ENCODE measurements at regions not wholly inside any gene's neighbourhood (a gene's known extent, or its start where the extent isn't known, plus 50 kb on each side); places are given as distances from the start of the nearest gene placed in this dataset.
"Not testable (repeated sequence)": the region's sequence is repeated elsewhere in the genome, so short reads cannot be mapped to it uniquely, and the experiment has no call there.

- DNase-seq: no peak
Observed at GRCh38 chr10:31188792-31189406, 130.1 kb upstream of the ZEB1 start.

GRCh38 chr10:31190488-31190887, 128.5 kb upstream of the ZEB1 start:
- no peak for DNase-seq

- no peak for DNase-seq
Observed at GRCh38 chr10:31192475-31192874, 126.5 kb upstream of the ZEB1 start.

- DNase-seq: no peak
Observed at GRCh38 chr10:31194986-31195385, 124.0 kb upstream of the ZEB1 start.

- no peak for DNase-seq
Observed at GRCh38 chr10:31197886-31198285, 121.1 kb upstream of the ZEB1 start.

GRCh38 chr10:31204090-31204489, 114.9 kb upstream of the ZEB1 start:
- no peak for DNase-seq

GRCh38 chr10:31207636-31208035, 111.4 kb upstream of the ZEB1 start:
- no peak for DNase-seq

GRCh38 chr10:31209478-31209877, 109.5 kb upstream of the ZEB1 start:
- DNase-seq: no peak

- no peak for DNase-seq
Observed at GRCh38 chr10:31210190-31210589, 108.8 kb upstream of the ZEB1 start.

GRCh38 chr10:31213959-31214358, 105.1 kb upstream of the ZEB1 start:
- no peak for DNase-seq

- no peak for DNase-seq
Observed at GRCh38 chr10:31215052-31215451, 104.0 kb upstream of the ZEB1 start.

- no peak for DNase-seq
Observed at GRCh38 chr10:31219306-31219705, 99.7 kb upstream of the ZEB1 start.

- not testable (repeated sequence) for DNase-seq
Observed at GRCh38 chr10:31228780-31229179, 90.2 kb upstream of the ZEB1 start.

- DNase-seq: no peak
Observed at GRCh38 chr10:31239961-31240360, 79.1 kb upstream of the ZEB1 start.

- DNase-seq: no peak
Observed at GRCh38 chr10:31242902-31243301, 76.1 kb upstream of the ZEB1 start.

- not testable (repeated sequence) for DNase-seq
Observed at GRCh38 chr10:31251118-31251517, 67.9 kb upstream of the ZEB1 start.

- DNase-seq: no peak
Observed at GRCh38 chr10:31253237-31253636, 65.8 kb upstream of the ZEB1 start.

GRCh38 chr10:31261511-31262311, 57.3 kb upstream of the ZEB1 start:
- no peak for DNase-seq

GRCh38 chr10:31262672-31263071, 56.3 kb upstream of the ZEB1 start:
- DNase-seq: no peak

GRCh38 chr10:31263903-31264302, 55.1 kb upstream of the ZEB1 start:
- DNase-seq: no peak

- no peak for DNase-seq
Observed at GRCh38 chr10:31268444-31269303, 50.3 kb upstream of the ZEB1 start.

All from NCI-H774 (cell line).